ENCODE measurements at regions not wholly inside any gene's neighbourhood (a gene's known extent, or its start where the extent isn't known, plus 50 kb on each side); places are given as distances from the start of the nearest gene placed in this dataset.

DNA sequence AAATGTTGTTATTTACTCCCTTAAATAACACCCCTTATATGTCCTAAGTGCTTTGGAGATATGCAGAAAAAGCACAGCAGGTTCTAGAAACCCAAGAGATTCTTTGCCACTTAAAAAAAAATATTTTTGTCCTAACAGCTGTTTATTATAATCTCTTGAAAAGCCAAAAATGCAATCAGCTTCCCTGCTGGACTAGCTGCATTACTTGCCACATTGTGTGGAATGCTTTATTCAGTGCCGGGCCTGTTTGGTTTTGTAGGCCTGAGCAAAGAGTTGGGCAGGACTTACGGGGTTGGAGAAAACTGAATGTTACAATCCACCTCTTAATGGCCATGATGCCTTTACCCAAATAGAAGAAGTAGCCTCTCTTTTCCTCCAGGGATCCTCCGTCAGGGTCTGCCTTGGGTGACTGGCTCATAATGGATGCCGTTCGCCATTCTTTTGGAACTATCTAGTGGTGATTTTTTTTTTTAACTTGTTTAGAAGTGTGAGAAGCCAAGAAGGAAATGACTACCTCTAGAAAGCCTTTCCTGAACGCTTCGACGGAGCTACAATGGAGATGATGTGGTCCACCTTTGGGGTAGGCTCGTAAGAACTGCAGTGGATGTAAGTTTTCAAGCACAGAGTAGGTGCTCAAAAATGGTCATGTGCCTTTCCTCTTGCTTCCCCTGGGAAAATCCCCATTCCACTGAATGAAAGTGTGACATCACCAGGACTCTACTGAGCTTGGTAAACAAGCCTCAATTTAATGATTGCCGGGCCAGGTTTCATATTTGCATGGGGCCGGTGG lies 241.3 kb upstream of the NCAM1 start:
- no peaks in the 10 kb centered on the region for H3K27me3 ChIP-seq (replicated peaks; ENCODE audit: insufficient read depth)
- DNase-seq (ENCODE audit: low spot score) (no peak), ATAC-seq (ENCODE audit: insufficient number of reproducible peaks, low FRiP score, low read depth) (no peak)
- H3K27ac ChIP-seq: no peak overlapping the region
- no peaks in the 10 kb centered on the region for H3K36me3 ChIP-seq
- H3K4me3 ChIP-seq: no peak overlapping the region
- no peaks in the 10 kb centered on the region for H3K4me1 ChIP-seq (ENCODE audit: control insufficient read depth in 1 of 2, low read depth in 2 of 2)
- no peaks in the 10 kb centered on the region for H3K9me3 ChIP-seq
- TF ChIP-seq, protein P1, sequence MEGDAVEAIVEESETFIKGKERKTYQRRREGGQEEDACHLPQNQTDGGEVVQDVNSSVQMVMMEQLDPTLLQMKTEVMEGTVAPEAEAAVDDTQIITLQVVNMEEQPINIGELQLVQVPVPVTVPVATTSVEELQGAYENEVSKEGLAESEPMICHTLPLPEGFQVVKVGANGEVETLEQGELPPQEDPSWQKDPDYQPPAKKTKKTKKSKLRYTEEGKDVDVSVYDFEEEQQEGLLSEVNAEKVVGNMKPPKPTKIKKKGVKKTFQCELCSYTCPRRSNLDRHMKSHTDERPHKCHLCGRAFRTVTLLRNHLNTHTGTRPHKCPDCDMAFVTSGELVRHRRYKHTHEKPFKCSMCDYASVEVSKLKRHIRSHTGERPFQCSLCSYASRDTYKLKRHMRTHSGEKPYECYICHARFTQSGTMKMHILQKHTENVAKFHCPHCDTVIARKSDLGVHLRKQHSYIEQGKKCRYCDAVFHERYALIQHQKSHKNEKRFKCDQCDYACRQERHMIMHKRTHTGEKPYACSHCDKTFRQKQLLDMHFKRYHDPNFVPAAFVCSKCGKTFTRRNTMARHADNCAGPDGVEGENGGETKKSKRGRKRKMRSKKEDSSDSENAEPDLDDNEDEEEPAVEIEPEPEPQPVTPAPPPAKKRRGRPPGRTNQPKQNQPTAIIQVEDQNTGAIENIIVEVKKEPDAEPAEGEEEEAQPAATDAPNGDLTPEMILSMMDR (IDR thresholded peaks at IDR 0.05): no peak

DNA sequence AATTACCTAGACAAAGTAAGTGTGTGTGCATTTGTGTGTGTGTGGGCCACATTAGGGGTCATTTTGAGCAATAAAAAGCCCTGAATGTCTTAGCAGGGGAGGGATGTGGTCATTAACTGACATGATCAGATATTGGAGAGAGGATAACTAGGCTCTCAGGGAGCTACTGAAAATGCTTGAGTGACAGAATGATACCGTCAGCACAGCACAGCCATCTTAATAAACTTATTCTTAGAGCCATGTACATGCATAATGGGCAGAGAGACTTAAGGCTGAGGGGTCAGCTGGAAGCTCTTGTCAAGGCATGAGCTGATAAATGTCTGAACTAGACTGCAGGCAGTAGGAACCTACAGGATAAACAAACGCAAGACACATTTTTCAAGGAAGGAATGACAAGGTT lies 239.1 kb upstream of the NCAM1 start:
- TF ChIP-seq, protein P1 (IDR thresholded peaks at IDR 0.05): no peak

DNA sequence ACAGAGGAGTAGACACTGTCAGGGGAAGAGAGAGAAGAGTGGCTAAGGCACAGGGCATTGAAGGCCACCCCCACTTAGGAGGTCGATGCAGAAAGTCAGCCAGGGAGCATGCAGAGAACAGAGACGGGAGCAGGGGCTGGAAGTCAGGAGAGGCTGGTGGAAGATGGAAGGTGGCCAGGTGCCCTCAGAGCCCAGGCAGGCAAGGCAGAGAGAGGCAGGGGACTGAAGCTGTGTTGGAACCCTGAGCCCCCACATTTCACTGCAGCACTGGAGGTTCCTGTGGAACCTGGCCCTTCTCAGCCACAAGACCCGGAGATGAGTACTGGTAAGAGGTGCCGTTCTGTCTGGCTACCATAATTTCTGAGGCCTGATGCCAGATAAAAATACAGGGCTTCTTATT lies 238.3 kb upstream of the NCAM1 start:
- ATAC-seq (ENCODE audit: insufficient number of reproducible peaks, low FRiP score, low read depth): no peak
- Histone ChIP-seq H3K4me1 (ENCODE audit: control insufficient read depth in 1 of 2, low read depth in 2 of 2) (no peaks in the 10 kb centered on the region), H3K4me3 (no peak overlapping the region), H3K27ac (no peak overlapping the region), H3K9me3 (no peaks in the 10 kb centered on the region), H3K27me3 (replicated peaks; ENCODE audit: insufficient read depth) (no peaks in the 10 kb centered on the region), H3K36me3 (no peaks in the 10 kb centered on the region)
- DNase-seq (ENCODE audit: low spot score): no peak
- TF ChIP-seq, protein P1 (IDR thresholded peaks at IDR 0.05): no peak

More for the DNA sequence above, 239.1 kb upstream of the NCAM1 start:
- Histone ChIP-seq H3K4me1 (ENCODE audit: control insufficient read depth in 1 of 2, low read depth in 2 of 2) (no peaks in the 10 kb centered on the region), H3K36me3 (no peaks in the 10 kb centered on the region), H3K27ac (no peak overlapping the region), H3K4me3 (no peak overlapping the region), H3K27me3 (replicated peaks; ENCODE audit: insufficient read depth) (no peaks in the 10 kb centered on the region), H3K9me3 (no peaks in the 10 kb centered on the region)
- ATAC-seq (ENCODE audit: insufficient number of reproducible peaks, low FRiP score, low read depth) (no peak), DNase-seq (ENCODE audit: low spot score) (no peak)

DNA sequence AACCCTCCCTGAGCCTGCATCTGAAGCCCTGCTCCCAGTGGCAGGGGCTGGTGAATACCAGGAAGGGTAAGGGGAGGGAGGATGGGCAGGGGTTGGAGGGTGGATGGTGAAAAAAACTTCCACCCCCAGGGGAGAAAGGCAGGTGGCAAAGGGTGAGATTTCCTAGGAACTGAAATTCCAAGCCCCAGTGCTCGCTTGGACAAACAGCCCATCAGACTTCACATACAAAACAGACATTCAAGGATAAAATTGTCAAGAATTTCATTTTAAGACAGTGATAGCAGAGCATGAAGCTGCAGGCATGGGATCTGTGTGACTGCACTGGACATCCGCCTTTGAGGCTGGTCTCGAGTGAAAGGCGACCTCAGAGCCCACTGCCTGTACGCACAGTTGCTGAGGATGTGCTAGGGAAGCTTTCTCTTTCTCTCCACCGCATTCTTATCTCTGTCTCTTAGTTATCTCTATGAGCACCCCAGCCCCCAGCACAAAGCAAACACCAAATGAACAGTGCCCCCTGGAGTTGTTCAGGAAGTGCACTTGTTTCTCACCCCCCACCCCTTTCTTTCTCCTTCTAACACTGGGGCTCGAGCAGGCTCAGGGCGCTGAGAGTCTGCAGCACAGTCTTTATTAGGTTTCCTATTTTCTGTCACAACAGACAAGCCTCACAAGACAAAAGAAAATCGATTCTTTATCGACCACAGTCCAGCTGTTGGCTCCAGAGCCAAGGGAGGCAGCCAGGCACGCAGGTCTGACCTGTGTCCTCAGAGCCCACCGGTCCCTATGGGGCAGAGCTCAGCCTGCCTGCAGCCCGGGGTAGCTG lies 237.3 kb upstream of the NCAM1 start:
- no peak for ATAC-seq (ENCODE audit: insufficient number of reproducible peaks, low FRiP score, low read depth)
- DNase-seq (ENCODE audit: low spot score): no peak
- H3K27me3 ChIP-seq (replicated peaks; ENCODE audit: insufficient read depth): no peaks in the 10 kb centered on the region
- no peak overlapping the region for H3K27ac ChIP-seq
- no peaks in the 10 kb centered on the region for H3K36me3 ChIP-seq
- no peaks in the 10 kb centered on the region for H3K9me3 ChIP-seq
- H3K4me1 ChIP-seq (ENCODE audit: control insufficient read depth in 1 of 2, low read depth in 2 of 2): no peaks in the 10 kb centered on the region
- no peak overlapping the region for H3K4me3 ChIP-seq
- TF ChIP-seq, protein P1 (IDR thresholded peaks at IDR 0.05): no peak

- TF ChIP-seq, protein P1 (IDR thresholded peaks at IDR 0.05): no peak
- Histone ChIP-seq H3K4me3 (no peak overlapping the region), H3K36me3 (no peaks in the 10 kb centered on the region), H3K27ac (no peak overlapping the region), H3K9me3 (no peaks in the 10 kb centered on the region), H3K27me3 (replicated peaks; ENCODE audit: insufficient read depth) (no peaks in the 10 kb centered on the region), H3K4me1 (ENCODE audit: control insufficient read depth in 1 of 2, low read depth in 2 of 2) (no peaks in the 10 kb centered on the region)
- DNase-seq (ENCODE audit: low spot score) (no peak), ATAC-seq (ENCODE audit: insufficient number of reproducible peaks, low FRiP score, low read depth) (no peak)
These were observed 236.8 kb upstream of the NCAM1 start for GRCh38 chr11:112724496-112724790.
